H1 (cell line): ENCODE measurements at regions not wholly inside any gene's neighbourhood (a gene's known extent, or its start where the extent isn't known, plus 50 kb on each side); places are given as distances from the start of the nearest gene placed in this dataset.

Experiments
- CTCF ChIA-PET: fragments of 300-600 bp; sonication (Branson Sonifier 250); formaldehyde crosslinking; loops from one replicate; lab custom pipeline; 2021; ENCODE audit not compliant: partially characterized antibody; lab: Charles Lee
- POLR2A ChIA-PET: fragments of 300-600 bp; sonication (Branson Sonifier 250); formaldehyde crosslinking; loops from one replicate; lab custom pipeline; 2021; ENCODE audit warnings: inconsistent platforms; ENCODE audit not compliant: partially characterized antibody; lab: Charles Lee
- DNase-seq, 2 experiments: peaks; one replicate each; pipeline versions ENCODE4 v3.0.0 to v3.0.0-alpha.2; 2010 to 2022; ENCODE audit warnings: low spot score in 2 of 2, low read depth in 1 of 2, mixed read lengths in 1 of 2
- FAIRE-seq: peaks from 2 replicates; lab custom pipeline; 2011; peaks lifted over from hg19 to GRCh38; lab: Jason Lieb, UNC
- H2AFZ ChIP-seq: 2 replicates; pipeline ENCODE4 v1.8.1; 2012; ENCODE audit warnings: low read length, inconsistent platforms
- H2AK5ac ChIP-seq: 2 replicates; pipeline ENCODE4 v1.6.1; 2013; ENCODE audit warnings: low read depth, low read length
- H2BK120ac ChIP-seq: replicated peaks from 2 replicates; pipeline ENCODE3; 2013; ENCODE audit warnings: low read depth, low read length, inconsistent platforms
- H2BK12ac ChIP-seq: 2 replicates; pipeline ENCODE4 v1.6.1; 2013; ENCODE audit warnings: low read depth, low read length
- H2BK15ac ChIP-seq: 2 replicates; pipeline ENCODE4 v1.6.1; 2013; ENCODE audit warnings: low read length
- H2BK20ac ChIP-seq: 2 replicates; pipeline ENCODE4 v1.6.1; 2013; ENCODE audit warnings: low read length
- H2BK5ac ChIP-seq: 2 replicates; pipeline ENCODE4 v1.6.1; 2013; ENCODE audit warnings: low read depth, low read length
- H3K14ac ChIP-seq: 2 replicates; pipeline ENCODE4 v1.6.1; 2013; ENCODE audit warnings: inconsistent platforms; ENCODE audit not compliant: insufficient read length
- H3K18ac ChIP-seq: 2 replicates; pipeline ENCODE4 v1.6.1; 2013; ENCODE audit warnings: low read length; ENCODE audit errors: extremely low read depth
- H3K23ac ChIP-seq: 2 replicates; pipeline ENCODE4 v1.6.1; 2013; ENCODE audit warnings: inconsistent platforms; ENCODE audit not compliant: insufficient read length
- H3K23me2 ChIP-seq: 2 replicates; pipeline ENCODE4 v1.6.1; 2013; ENCODE audit warnings: low read depth, low read length
- H3K27ac ChIP-seq: 2 replicates; pipeline ENCODE4 v1.6.1; 2011; ENCODE audit warnings: low read depth, low read length, inconsistent platforms
- H3K27me3 ChIP-seq, 4 experiments: replicated peaks in 1 of 4; 1 replicate in 1 of 4; 2 replicates in 3 of 4; pipeline versions ENCODE4 v1.6.1 to v1.8.1; 2011 to 2013; ENCODE audit warnings: low read length in 3 of 4, mild to moderate bottlenecking in 3 of 4, inconsistent platforms in 2 of 4, mixed read lengths in 2 of 4, moderate library complexity in 1 of 4; ENCODE audit not compliant: control insufficient read depth in 3 of 4, insufficient read depth in 3 of 4; ENCODE audit errors: extremely low read depth in 1 of 4
- H3K36me3 ChIP-seq, 4 experiments: 2 replicates each; pipeline versions ENCODE4 v1.6.1 to v1.8.1; 2011 to 2013; ENCODE audit warnings: mild to moderate bottlenecking in 4 of 4, low read length in 3 of 4, moderate library complexity in 2 of 4, control low read depth in 1 of 4, inconsistent platforms in 1 of 4; ENCODE audit not compliant: insufficient read depth in 4 of 4, control insufficient read depth in 2 of 4
- H3K4ac ChIP-seq: replicated peaks from 2 replicates; pipeline ENCODE3; 2013; ENCODE audit warnings: low read length, low read depth, mixed read lengths, inconsistent platforms; ENCODE audit not compliant: insufficient read length
- H3K4me1 ChIP-seq, 4 experiments: replicated peaks in 1 of 4; 1 replicate in 1 of 4; 2 replicates in 3 of 4; pipeline versions ENCODE4 v1.6.1 to v1.8.1; 2011 to 2013; ENCODE audit warnings: low read length in 3 of 4, inconsistent platforms in 2 of 4, mixed read lengths in 1 of 4; ENCODE audit not compliant: insufficient read depth in 4 of 4, control insufficient read depth in 3 of 4
- H3K4me2 ChIP-seq, 2 experiments: 2 replicates each; pipeline versions ENCODE4 v1.6.1 to v1.8.1; 2011 to 2013; ENCODE audit warnings: low read depth in 2 of 2, low read length in 2 of 2, control low read depth in 1 of 2, inconsistent platforms in 1 of 2, mild to moderate bottlenecking in 1 of 2; ENCODE audit not compliant: insufficient read depth in 1 of 2
- H3K4me3 ChIP-seq, 4 experiments: fragments of 200-600, 300-600 bp in 1 of 4; sonication (generic), shearing (Covaris generic), sonication (Bioruptor Twin) in 1 of 4; 2 replicates each; pipeline versions ENCODE4 v1.5.1 to v1.8.1; 2011 to 2016; ENCODE audit warnings: low read length in 4 of 4, low read depth in 3 of 4, control low read depth in 2 of 4, inconsistent platforms in 2 of 4, mild to moderate bottlenecking in 2 of 4, mixed read lengths in 1 of 4, moderate library complexity in 1 of 4; ENCODE audit not compliant: insufficient read depth in 2 of 4; ENCODE audit errors: extremely low read depth in 1 of 4
- H3K56ac ChIP-seq: replicated peaks from 2 replicates; pipeline ENCODE3; 2013; ENCODE audit warnings: low read depth, mild to moderate bottlenecking, mixed read lengths, low read length, inconsistent platforms; ENCODE audit not compliant: insufficient read length
- H3K79me1 ChIP-seq: 2 replicates; pipeline ENCODE4 v1.6.1; 2013; ENCODE audit warnings: low read depth, low read length, control low read depth
- H3K79me2 ChIP-seq, 2 experiments: 2 replicates each; pipeline versions ENCODE4 v1.6.1 to v1.8.1; 2012 to 2013; ENCODE audit warnings: low read length in 2 of 2, mild to moderate bottlenecking in 2 of 2, inconsistent platforms in 1 of 2; ENCODE audit not compliant: insufficient read depth in 2 of 2, control insufficient read depth in 1 of 2
- H3K9ac ChIP-seq, 4 experiments: replicated peaks in 1 of 4; 1 replicate in 1 of 4; 2 replicates in 3 of 4; pipeline versions ENCODE4 v1.6.1 to v1.8.1; 2011 to 2013; ENCODE audit warnings: low read depth in 3 of 4, low read length in 3 of 4, control low read depth in 2 of 4, mild to moderate bottlenecking in 2 of 4, moderate library complexity in 2 of 4, inconsistent platforms in 1 of 4; ENCODE audit errors: extremely low read depth in 1 of 4
- H3K9me3 ChIP-seq, 2 experiments: 2 replicates each; pipeline versions ENCODE4 v1.6.1 to v1.8.1; 2012 to 2013; ENCODE audit warnings: mild to moderate bottlenecking in 2 of 2, moderate library complexity in 2 of 2, control low read depth in 1 of 2, inconsistent platforms in 1 of 2, low read depth in 1 of 2, low read length in 1 of 2, mixed read lengths in 1 of 2; ENCODE audit not compliant: insufficient read depth in 2 of 2
- H4K20me1 ChIP-seq, 2 experiments: replicated peaks in 1 of 2; 2 replicates each; pipeline versions ENCODE3 to v1.8.1; 2011 to 2013; ENCODE audit warnings: inconsistent platforms in 2 of 2, low read length in 2 of 2, mild to moderate bottlenecking in 1 of 2; ENCODE audit not compliant: insufficient read depth in 2 of 2, control insufficient read depth in 1 of 2
- H4K5ac ChIP-seq: 2 replicates; pipeline ENCODE4 v1.6.1; 2013; ENCODE audit warnings: low read length, low read depth, mixed read lengths, inconsistent platforms; ENCODE audit not compliant: insufficient read length
- H4K8ac ChIP-seq: 2 replicates; pipeline ENCODE4 v1.8.0; 2013; ENCODE audit warnings: mild to moderate bottlenecking, moderate library complexity, low read length, inconsistent platforms; ENCODE audit not compliant: insufficient read depth; ENCODE audit errors: extremely low read depth
- H4K91ac ChIP-seq: replicated peaks from 2 replicates; pipeline ENCODE3; 2013; ENCODE audit warnings: low read length, mixed read lengths, inconsistent platforms; ENCODE audit not compliant: insufficient read length
- ASH2L ChIP-seq: fragments of 200-600, 300-600 bp; sonication (generic); IDR thresholded peaks from one replicate; pipeline ENCODE4 v1.7.1; 2017; ENCODE audit warnings: low read length
- JUND ChIP-seq: IDR thresholded peaks from 2 replicates; pipeline ENCODE4 v1.6.1; 2011; ENCODE audit warnings: mild to moderate bottlenecking, improper control_type of control experiment, low read length
- NRF1 ChIP-seq: IDR thresholded peaks from 2 replicates; pipeline ENCODE4 v1.6.1; 2011; ENCODE audit warnings: mild to moderate bottlenecking, low read depth, low read length, improper control_type of control experiment
- PHF8 ChIP-seq: fragments of 200-600 bp; sonication (generic); conservative IDR thresholded peaks from 2 replicates; pipeline ENCODE4 v1.7.1; 2012; ENCODE audit warnings: low read depth, mild to moderate bottlenecking, inconsistent platforms, low read length, moderate library complexity
- RXRA ChIP-seq: IDR thresholded peaks from 2 replicates; pipeline ENCODE4 v1.6.1; 2011; ENCODE audit warnings: low read depth, mild to moderate bottlenecking, low read length, moderate library complexity; ENCODE audit not compliant: insufficient read depth
- TAF1 ChIP-seq: IDR thresholded peaks from 2 replicates; pipeline ENCODE4 v1.6.1; 2011; ENCODE audit warnings: mild to moderate bottlenecking, low read depth, low read length
- WGBS, 2 experiments: shearing (Covaris generic) in 1 of 2; methylation state at CpG; one replicate each; pipeline versions ENCODE4 v1.1.6 to v1.1.7; 2013 to 2015; ENCODE audit warnings: low lambda C conversion rate in 2 of 2, mixed read lengths in 2 of 2, inconsistent platforms in 1 of 2, low coverage in 1 of 2, missing lambda C conversion rate in 1 of 2; ENCODE audit not compliant: insufficient replicate concordance in 2 of 2, insufficient coverage in 1 of 2, insufficient read length in 1 of 2; ENCODE audit errors: extremely low coverage in 1 of 2, missing lambda C conversion rate in 1 of 2; 5-methylcytosine and 5-hydroxymethylcytosine counted together

- H3K27me3 ChIP-seq: no peaks in the 10 kb centered on the region; a peak in 2 of 7 replicates
- POLR2A ChIA-PET: no interaction called here
- no peaks in the 10 kb centered on the region for H3K36me3 ChIP-seq
Measured at GRCh38 chr9:1271786-1272185, 221.6 kb downstream of the DMRT2 start.

More at GRCh38 chr9:1271786-1272185, 221.6 kb downstream of the DMRT2 start:
- CTCF ChIA-PET: no interaction called here
- Histone ChIP-seq H3K56ac (no peak overlapping the region), H3K18ac (no peak overlapping the region), H3K23me2 (no peaks in the 10 kb centered on the region; the same call in 1 of the 2 replicates), H3K4ac (no peak overlapping the region), H3K4me1 (no peaks in the 10 kb centered on the region; a peak in 1 of 7 replicates), H2BK120ac (no peak overlapping the region), H3K4me3 (no peak overlapping the region), H2BK15ac (no peak overlapping the region), H3K4me2 (no peak overlapping the region), H3K14ac (no peak overlapping the region), H3K27ac (no peak overlapping the region), H3K23ac (no peak overlapping the region), H3K9me3 (peaks cover 70 to 82% of the 10 kb centered on the region in 2 experiments), H4K8ac (no peak overlapping the region), H4K91ac (no peak overlapping the region), H2BK20ac (no peak overlapping the region), H3K79me2 (no peaks in the 10 kb centered on the region), H2AK5ac (no peak overlapping the region)
- FAIRE-seq: no peak
- 72% methylated on average over 2 of the region's 2 CpGs; no CpG with 5 or more reads in 1 of the 2 experiments for whole genome bisulfite sequencing, 2 experiments
- DNase-seq: no peak
- no peak for TF ChIP-seq JUND
- no peak for TF ChIP-seq PHF8
- no peak for TF ChIP-seq TAF1
- TF ChIP-seq ASH2L: no peak
- TF ChIP-seq NRF1: no peak
- no peak for TF ChIP-seq RXRA
- TF ChIP-seq, all 59 proteins: peak for 0
- Histone ChIP-seq H2AFZ (no peak overlapping the region), H4K5ac (no peak overlapping the region), H3K9ac (no peak overlapping the region), H3K79me1 (no peaks in the 10 kb centered on the region), H2BK5ac (no peak overlapping the region), H2BK12ac (no peak overlapping the region), H4K20me1 (no peaks in the 10 kb centered on the region)
